NCI-H1436 (cell line): ENCODE measurements at regions not wholly inside any gene's neighbourhood (a gene's known extent, or its start where the extent isn't known, plus 50 kb on each side); places are given as distances from the start of the nearest gene placed in this dataset.

Experiments used
- DNase-seq: peaks from one replicate; lab custom pipeline; 2025; lab: John Stamatoyannopoulos, UW

GRCh38 chr2:143918465-143918989, 601.4 kb downstream of the ZEB2 start:
- DNase-seq = no peak

- no peak for DNase-seq
Measured at GRCh38 chr2:143916781-143917180, 603.1 kb downstream of the ZEB2 start.

- no peak for DNase-seq
Measured at GRCh38 chr2:143909577-143910353, 610.2 kb downstream of the ZEB2 start.

DNA sequence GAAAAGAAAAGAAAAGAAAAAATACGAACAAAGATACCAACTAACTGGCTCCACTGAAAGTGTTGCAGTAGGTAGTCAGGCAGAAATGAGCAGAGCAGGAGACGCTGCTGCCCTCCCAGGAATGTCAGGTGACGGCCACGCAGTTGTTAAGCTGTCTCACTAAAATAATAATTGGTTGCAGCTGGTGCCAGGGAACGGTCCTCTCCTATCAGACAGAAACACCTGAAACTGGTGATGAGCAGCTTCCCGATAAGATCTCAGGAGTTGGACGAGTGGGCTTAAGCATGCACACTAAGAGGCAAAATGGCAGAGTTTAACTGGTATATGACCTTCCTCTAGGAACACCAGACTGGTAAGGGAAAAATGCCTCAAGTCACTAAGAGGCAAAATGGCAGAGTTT, 611.1 kb downstream of the ZEB2 start:
- DNase-seq = no peak

- no peak for DNase-seq
Measured at GRCh38 chr2:143907801-143908200, 612.1 kb downstream of the ZEB2 start.

GRCh38 chr2:143906850-143907249, 613.1 kb downstream of the ZEB2 start:
- no peak for DNase-seq

- no peak for DNase-seq
Measured at GRCh38 chr2:143905587-143905986, 614.3 kb downstream of the ZEB2 start.

GRCh38 chr2:143903172-143903856, 616.6 kb downstream of the ZEB2 start:
- no peak for DNase-seq

DNA sequence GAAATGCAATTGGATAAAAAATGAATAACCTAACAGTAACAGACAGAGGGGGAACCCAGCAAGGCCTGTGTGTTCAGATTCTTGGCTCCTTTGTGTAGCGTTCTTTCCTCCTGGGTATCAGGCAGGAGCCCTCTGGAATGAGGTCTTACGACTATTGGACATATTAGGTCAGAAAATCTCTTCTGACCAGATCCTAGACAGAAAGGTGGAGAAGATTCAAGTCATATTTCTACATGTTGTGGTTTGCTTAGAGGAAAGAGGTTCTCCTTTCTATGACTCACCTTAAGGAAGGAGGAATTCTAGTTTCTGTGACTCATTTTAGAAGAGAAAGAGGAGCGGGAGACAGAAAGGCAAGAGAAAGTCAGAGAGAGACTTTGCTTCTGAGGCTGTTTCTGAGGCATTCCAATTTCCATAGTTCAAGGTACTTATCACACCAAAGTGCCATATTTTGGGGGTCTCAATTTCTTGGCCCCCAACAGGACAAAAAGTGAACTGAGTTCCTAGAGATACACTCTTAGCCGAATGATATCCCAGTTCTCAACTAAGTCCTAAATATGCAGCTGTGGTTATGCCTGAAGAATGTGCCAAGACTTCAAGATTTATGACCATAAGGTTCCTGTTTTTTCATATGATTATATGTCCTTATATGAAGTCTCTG, 618.6 kb downstream of the ZEB2 start:
- no peak for DNase-seq

DNA sequence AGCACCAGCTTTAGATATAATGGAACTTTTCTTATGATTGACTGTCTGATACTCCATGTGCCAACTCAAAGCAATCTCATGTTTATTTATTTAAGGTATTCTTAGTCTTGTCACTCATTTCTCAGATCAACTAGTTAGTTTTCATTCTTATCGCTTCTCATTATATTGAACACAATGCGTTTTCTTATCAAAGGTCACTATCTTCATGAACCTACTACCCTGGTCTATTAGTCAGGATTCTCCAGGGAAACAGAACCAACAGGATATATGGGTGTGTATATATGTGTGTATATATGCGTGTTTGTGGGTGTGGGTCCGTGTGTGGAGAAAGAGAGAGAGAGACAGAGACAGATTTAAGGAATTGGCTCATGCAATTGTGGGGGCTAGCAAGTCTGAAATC, 619.9 kb downstream of the ZEB2 start:
- no peak for DNase-seq

DNA sequence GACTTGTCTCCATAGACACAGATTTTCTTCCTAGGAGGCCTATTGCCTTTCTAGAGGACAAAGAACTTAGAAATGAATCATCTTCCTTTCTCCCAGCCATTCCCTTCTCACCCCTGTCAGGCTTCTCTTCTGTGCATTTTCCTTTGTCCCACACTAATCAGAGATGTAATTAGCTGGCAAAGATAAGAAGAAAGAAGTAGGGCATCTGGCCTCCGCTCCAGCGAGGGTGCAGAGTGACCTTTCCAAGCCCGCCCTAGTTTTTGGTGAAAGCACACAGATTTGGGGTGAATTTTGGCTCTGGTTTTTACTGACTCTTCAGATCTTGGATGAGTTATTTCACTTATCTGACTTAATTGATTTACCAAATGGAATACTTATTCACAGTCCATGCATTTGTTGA, 626.5 kb downstream of the ZEB2 start:
- no peak for DNase-seq

DNA sequence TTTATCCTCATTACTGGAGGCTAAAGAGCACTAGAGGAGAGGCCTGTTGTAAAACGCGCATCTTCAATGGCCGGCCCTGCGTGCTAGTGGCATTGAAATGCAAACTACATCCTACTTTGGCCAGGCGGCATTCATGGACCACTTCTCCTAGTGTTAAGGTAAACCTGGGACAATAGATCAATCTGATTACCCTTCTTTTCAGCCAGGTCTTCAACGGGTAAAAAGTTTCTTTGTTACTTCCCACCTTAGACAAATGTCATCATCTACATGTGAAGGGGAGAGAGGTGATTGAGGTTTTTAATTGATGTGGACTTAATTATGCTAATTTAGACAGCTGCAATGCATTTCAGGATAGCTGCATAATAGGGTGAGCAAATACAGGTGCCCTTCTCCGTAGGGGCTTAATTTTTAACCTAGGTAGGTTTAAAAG, 628.0 kb downstream of the ZEB2 start:
- DNase-seq = no peak

DNA sequence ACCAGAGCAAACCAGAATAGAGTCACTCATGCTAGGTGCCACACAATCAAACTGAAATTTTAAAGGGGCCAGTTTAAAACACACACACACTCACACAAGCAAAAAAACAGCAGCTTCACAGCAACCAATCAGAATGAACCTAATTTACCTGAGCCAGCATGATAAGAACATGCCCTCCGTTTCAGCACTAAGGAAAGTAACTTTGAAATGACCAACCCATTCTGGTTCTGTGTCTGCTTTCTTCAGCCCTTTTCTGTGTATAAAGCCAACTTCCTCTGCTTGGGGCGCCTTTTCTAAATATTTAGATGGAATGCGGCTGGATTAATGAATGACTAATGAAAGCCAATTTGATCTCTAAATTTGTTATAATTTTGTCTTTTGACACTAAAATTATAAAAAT, 629.1 kb downstream of the ZEB2 start:
- DNase-seq = no peak

DNA sequence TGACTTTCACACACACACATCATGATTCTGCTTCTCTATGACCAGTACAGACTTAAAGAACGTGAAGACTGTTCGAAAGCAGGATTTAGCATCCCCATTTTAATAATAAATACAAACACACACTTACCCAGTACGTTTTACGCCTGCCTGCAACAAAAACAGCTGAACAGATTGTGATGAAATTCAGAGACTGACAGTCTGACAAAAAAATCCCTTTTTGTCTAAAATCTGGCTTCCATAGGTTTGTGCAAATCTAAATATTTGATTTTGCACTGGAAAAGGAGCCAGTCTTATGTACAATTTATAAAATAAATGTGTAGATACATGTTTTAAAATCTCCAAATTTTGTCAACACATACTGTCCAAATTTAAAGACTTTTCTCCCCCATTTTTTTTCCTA, 630.7 kb downstream of the ZEB2 start:
- DNase-seq = no peak

- DNase-seq = no peak
Measured at GRCh38 chr2:143885461-143885860, 634.5 kb downstream of the ZEB2 start.

DNA sequence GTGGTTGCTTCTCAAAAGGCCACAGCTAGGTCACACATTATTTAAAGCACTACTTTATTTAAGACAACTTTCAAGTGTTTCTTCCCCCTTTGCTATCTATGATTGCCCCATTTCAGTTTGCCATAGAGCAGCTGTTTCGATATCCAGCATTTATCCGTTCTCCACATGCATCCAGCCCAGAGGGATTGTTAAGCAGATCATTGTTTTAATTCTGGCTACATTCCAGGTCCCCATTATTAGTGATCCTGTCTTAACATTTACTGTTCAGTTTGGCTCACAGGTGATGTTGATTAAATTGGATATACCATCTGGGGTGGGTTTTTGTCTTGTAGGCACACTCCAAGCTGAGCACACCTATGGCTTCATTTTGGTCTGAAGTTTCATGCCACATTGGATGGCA, 638.7 kb downstream of the ZEB2 start:
- DNase-seq = no peak

GRCh38 chr2:143877876-143878530, 641.9 kb downstream of the ZEB2 start:
- DNase-seq = peak; percentile 55

GRCh38 chr2:143877056-143877455, 642.9 kb downstream of the ZEB2 start:
- no peak for DNase-seq

GRCh38 chr2:143875295-143876233, 644.4 kb downstream of the ZEB2 start:
- DNase-seq = no peak

GRCh38 chr2:143873886-143874285, 646.0 kb downstream of the ZEB2 start:
- no peak for DNase-seq

GRCh38 chr2:143870696-143871095, 649.2 kb downstream of the ZEB2 start:
- no peak for DNase-seq
